ENCODE measurements at regions not wholly inside any gene's neighbourhood (a gene's known extent, or its start where the extent isn't known, plus 50 kb on each side); places are given as distances from the start of the nearest gene placed in this dataset.
"Not testable (repeated sequence)": the region's sequence is repeated elsewhere in the genome, so short reads cannot be mapped to it uniquely, and the experiment has no call there.

GRCh38 chr19:30810726-30811125 is 438.5 kb downstream of the ZNF536 start:
- no peak for DNase-seq

- DNase-seq: no peak
These were observed 435.1 kb downstream of the ZNF536 start for GRCh38 chr19:30807278-30807677.

- DNase-seq: no peak
These were observed 434.1 kb downstream of the ZNF536 start for GRCh38 chr19:30806311-30806710.

- no peak for DNase-seq
These were observed 432.6 kb downstream of the ZNF536 start for GRCh38 chr19:30804751-30805150.

GRCh38 chr19:30804333-30804732 is 432.1 kb downstream of the ZNF536 start:
- not testable (repeated sequence) for DNase-seq

GRCh38 chr19:30802424-30803013 is 430.3 kb downstream of the ZNF536 start:
- DNase-seq: no peak

GRCh38 chr19:30799865-30800755 is 427.9 kb downstream of the ZNF536 start:
- peak; percentile 13 for DNase-seq

GRCh38 chr19:30795727-30796126 is 423.5 kb downstream of the ZNF536 start:
- no peak for DNase-seq

- DNase-seq: no peak
These were observed 420.6 kb downstream of the ZNF536 start for GRCh38 chr19:30792561-30793505.

- DNase-seq: no peak
These were observed 418.9 kb downstream of the ZNF536 start for GRCh38 chr19:30791088-30791487.

GRCh38 chr19:30790056-30790680 is 418.0 kb downstream of the ZNF536 start:
- DNase-seq: no peak

- no peak for DNase-seq
These were observed 416.1 kb downstream of the ZNF536 start for GRCh38 chr19:30788105-30788765.

GRCh38 chr19:30785458-30786137 is 413.4 kb downstream of the ZNF536 start:
- DNase-seq: no peak

- DNase-seq: peak; percentile 20
These were observed 412.8 kb downstream of the ZNF536 start for GRCh38 chr19:30784850-30785457.

- no peak for DNase-seq
These were observed 411.8 kb downstream of the ZNF536 start for GRCh38 chr19:30783936-30784335.

GRCh38 chr19:30783212-30783611 is 411.0 kb downstream of the ZNF536 start:
- DNase-seq: no peak

GRCh38 chr19:30781519-30781918 is 409.3 kb downstream of the ZNF536 start:
- no peak for DNase-seq

- no peak for DNase-seq
These were observed 408.9 kb downstream of the ZNF536 start for GRCh38 chr19:30781047-30781446.

- DNase-seq: no peak
These were observed 408.3 kb downstream of the ZNF536 start for GRCh38 chr19:30780456-30780855.

GRCh38 chr19:30780032-30780431 is 407.8 kb downstream of the ZNF536 start:
- no peak for DNase-seq

Data from DMS53 (cell line).